Hepatocyte (in vitro differentiated cells): ENCODE measurements at regions not wholly inside any gene's neighbourhood (a gene's known extent, or its start where the extent isn't known, plus 50 kb on each side); places are given as distances from the start of the nearest gene placed in this dataset.

Experiments used
- EZH2 ChIP-seq: fragments of 200-600 bp; sonication (generic); IDR thresholded peaks from 2 replicates; pipeline ENCODE4 v1.6.1; 2016; ENCODE audit warnings: antibody characterized with exemption, mild to moderate bottlenecking, borderline replicate concordance
- TF ChIP-seq, protein P1 (sequence below): fragments of 200-600 bp; sonication (generic); IDR thresholded peaks from 2 replicates; pipeline ENCODE4 v1.5.1; 2016; ENCODE audit warnings: antibody characterized with exemption, mild to moderate bottlenecking; ENCODE audit not compliant: poor library complexity

DNA sequence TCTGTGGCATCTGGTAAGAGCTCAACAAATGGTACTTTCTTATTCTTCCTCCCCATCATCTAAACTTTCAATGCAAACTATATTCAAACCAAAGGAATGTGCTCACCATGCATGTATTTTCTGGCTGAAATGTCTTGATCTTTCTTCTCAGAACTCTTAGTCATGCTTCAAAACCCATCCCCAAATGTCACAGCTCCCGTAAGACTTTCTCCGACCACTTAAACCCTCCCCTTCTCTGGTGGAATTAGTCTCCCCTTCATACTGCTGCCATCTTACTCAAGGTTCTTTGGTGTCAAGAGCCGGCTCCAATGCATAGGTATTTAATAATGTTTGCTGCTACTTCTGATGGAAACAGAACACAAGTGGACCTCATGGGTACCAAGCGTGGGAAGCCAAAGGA lies 538.1 kb downstream of the MATN1 start:
- TF ChIP-seq, protein P1, sequence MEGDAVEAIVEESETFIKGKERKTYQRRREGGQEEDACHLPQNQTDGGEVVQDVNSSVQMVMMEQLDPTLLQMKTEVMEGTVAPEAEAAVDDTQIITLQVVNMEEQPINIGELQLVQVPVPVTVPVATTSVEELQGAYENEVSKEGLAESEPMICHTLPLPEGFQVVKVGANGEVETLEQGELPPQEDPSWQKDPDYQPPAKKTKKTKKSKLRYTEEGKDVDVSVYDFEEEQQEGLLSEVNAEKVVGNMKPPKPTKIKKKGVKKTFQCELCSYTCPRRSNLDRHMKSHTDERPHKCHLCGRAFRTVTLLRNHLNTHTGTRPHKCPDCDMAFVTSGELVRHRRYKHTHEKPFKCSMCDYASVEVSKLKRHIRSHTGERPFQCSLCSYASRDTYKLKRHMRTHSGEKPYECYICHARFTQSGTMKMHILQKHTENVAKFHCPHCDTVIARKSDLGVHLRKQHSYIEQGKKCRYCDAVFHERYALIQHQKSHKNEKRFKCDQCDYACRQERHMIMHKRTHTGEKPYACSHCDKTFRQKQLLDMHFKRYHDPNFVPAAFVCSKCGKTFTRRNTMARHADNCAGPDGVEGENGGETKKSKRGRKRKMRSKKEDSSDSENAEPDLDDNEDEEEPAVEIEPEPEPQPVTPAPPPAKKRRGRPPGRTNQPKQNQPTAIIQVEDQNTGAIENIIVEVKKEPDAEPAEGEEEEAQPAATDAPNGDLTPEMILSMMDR: no peak
- no peak for TF ChIP-seq EZH2
